Ishikawa (cell line): ENCODE measurements at regions not wholly inside any gene's neighbourhood (a gene's known extent, or its start where the extent isn't known, plus 50 kb on each side); places are given as distances from the start of the nearest gene placed in this dataset.

Experiments
- CEBPB ChIP-seq: IDR thresholded peaks from 2 replicates; pipeline ENCODE4 v1.6.1; 2012
- CREB1 ChIP-seq: IDR thresholded peaks from 2 replicates; pipeline ENCODE4 v1.6.1; 2012; ENCODE audit warnings: low read depth
- EGR1 ChIP-seq: IDR thresholded peaks from 2 replicates; pipeline ENCODE4 v1.6.1; 2012
- EP300 ChIP-seq: IDR thresholded peaks from 2 replicates; pipeline ENCODE4 v1.6.1; 2012; ENCODE audit warnings: borderline replicate concordance
- FOXM1 ChIP-seq: IDR thresholded peaks from 2 replicates; pipeline ENCODE4 v1.6.1; 2012; ENCODE audit warnings: low read depth, borderline replicate concordance
- MAX ChIP-seq: IDR thresholded peaks from 2 replicates; pipeline ENCODE4 v1.6.1; 2012
- NFIC ChIP-seq: IDR thresholded peaks from 2 replicates; pipeline ENCODE4 v1.6.1; 2012
- RAD21 ChIP-seq: IDR thresholded peaks from 2 replicates; pipeline ENCODE4 v1.6.1; 2012; ENCODE audit warnings: low read depth
- REST ChIP-seq: IDR thresholded peaks from 2 replicates; pipeline ENCODE4 v1.6.1; 2012; ENCODE audit warnings: low read depth, mild to moderate bottlenecking
- TAF1 ChIP-seq: IDR thresholded peaks from 2 replicates; pipeline ENCODE4 v1.6.1; 2012; ENCODE audit warnings: low read depth, mild to moderate bottlenecking
- TCF12 ChIP-seq: IDR thresholded peaks from 2 replicates; pipeline ENCODE4 v1.6.1; 2012; ENCODE audit warnings: low read depth
- TEAD4 ChIP-seq: IDR thresholded peaks from 2 replicates; pipeline ENCODE4 v1.6.1; 2012
- YY1 ChIP-seq: IDR thresholded peaks from 2 replicates; pipeline ENCODE4 v1.6.1; 2012; ENCODE audit warnings: low read depth
- ZBTB7A ChIP-seq: IDR thresholded peaks from 2 replicates; pipeline ENCODE4 v1.6.1; 2012; ENCODE audit warnings: low read depth
- TF ChIP-seq, protein P1 (sequence below): IDR thresholded peaks from 2 replicates; pipeline ENCODE4 v1.6.1; 2012

- TF ChIP-seq CEBPB (no peak), ZBTB7A (no peak), YY1 (no peak), TAF1 (no peak), MAX (no peak), CREB1 (no peak), TCF12 (no peak), TEAD4 (no peak), REST (no peak), EGR1 (no peak), RAD21 (no peak), FOXM1 (no peak), EP300 (no peak), NFIC (no peak)
- TF ChIP-seq, protein P1, sequence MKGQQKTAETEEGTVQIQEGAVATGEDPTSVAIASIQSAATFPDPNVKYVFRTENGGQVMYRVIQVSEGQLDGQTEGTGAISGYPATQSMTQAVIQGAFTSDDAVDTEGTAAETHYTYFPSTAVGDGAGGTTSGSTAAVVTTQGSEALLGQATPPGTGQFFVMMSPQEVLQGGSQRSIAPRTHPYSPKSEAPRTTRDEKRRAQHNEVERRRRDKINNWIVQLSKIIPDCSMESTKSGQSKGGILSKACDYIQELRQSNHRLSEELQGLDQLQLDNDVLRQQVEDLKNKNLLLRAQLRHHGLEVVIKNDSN = no peak
These were observed 118.4 kb upstream of the TMC3 start for GRCh38 chr15:81492331-81492968.

DNA sequence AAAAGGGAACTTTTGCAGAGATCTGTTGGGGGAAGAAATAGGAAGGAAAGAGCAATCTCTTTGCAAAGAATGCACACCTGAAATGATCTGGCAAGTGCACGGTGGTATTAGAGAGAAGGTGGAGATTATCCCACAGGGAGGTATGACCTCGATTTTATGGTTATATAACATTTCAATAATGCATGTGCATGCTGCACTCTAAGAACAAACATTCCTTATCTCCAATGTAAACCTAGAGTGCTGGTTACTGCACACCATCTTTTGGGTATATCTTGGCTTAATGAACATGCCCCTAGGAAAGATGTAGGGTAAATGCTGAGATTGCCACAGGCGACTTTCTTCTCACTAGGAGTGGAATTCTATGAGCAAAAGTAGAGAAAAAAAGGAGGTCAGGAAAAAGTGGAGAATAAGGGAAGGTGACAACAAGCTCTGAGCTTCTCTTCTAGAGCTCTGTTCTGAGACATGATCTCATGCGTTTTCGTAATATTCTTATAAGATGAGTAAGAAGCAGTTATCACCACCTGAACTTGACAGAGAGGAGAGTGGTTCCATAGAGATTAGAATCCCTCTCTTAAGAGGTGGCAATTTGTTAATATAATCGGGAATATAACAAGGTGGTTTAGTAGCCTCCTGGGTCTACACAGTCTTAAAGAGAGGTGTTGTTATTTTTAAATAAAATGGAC is 117.5 kb upstream of the TMC3 start:
- no peak for TF ChIP-seq FOXM1
- TF ChIP-seq REST = no peak
- no peak for TF ChIP-seq TAF1
- TF ChIP-seq EGR1 = no peak
- no peak for TF ChIP-seq CEBPB
- TF ChIP-seq CREB1 = no peak
- TF ChIP-seq RAD21 = no peak
- TF ChIP-seq YY1 = no peak

GRCh38 chr15:81485806-81486205 is 111.8 kb upstream of the TMC3 start:
- TF ChIP-seq RAD21 = no peak
- TF ChIP-seq FOXM1 = no peak
- no peak for TF ChIP-seq REST
- no peak for TF ChIP-seq ZBTB7A
- no peak for TF ChIP-seq EGR1
- TF ChIP-seq MAX = no peak
- no peak for TF ChIP-seq CEBPB
- no peak for TF ChIP-seq TCF12
- TF ChIP-seq TAF1 = no peak
- TF ChIP-seq, protein P1 = no peak
- no peak for TF ChIP-seq EP300
- no peak for TF ChIP-seq CREB1
- no peak for TF ChIP-seq TEAD4
- TF ChIP-seq NFIC = no peak
- TF ChIP-seq YY1 = no peak
